Calu3 (cell line): ENCODE measurements at regions not wholly inside any gene's neighbourhood (a gene's known extent, or its start where the extent isn't known, plus 50 kb on each side); places are given as distances from the start of the nearest gene placed in this dataset.

Experiments used
- BruUV-seq: library from RNA; stranded (reverse); fragments of 400-500 nt; replicated peaks from 2 replicates; lab custom pipeline; 2021; lab: Mats Ljungman, UMichigan
- CTCF ChIA-PET: fragments of 300-600 bp; sonication (Branson Sonifier 250); formaldehyde crosslinking; loops from one replicate; lab custom pipeline; 2022; ENCODE audit warnings: antibody characterized with exemption; lab: Charles Lee
- DNase-seq: peaks from one replicate; pipeline ENCODE4 v3.0.0; 2022
- H3K27ac Mint-ChIP-seq: one replicate; pipeline ENCODE4 v1.8.0; 2022; ENCODE audit warnings: mixed read lengths; ENCODE audit not compliant: unreplicated experiment
- H3K27me3 Mint-ChIP-seq: one replicate; pipeline ENCODE4 v1.8.0; 2022; ENCODE audit warnings: mixed read lengths; ENCODE audit not compliant: unreplicated experiment
- H3K36me3 Mint-ChIP-seq: one replicate; pipeline ENCODE4 v1.8.0; 2022; ENCODE audit warnings: mild to moderate bottlenecking, moderate library complexity, mixed read lengths; ENCODE audit not compliant: insufficient read depth, unreplicated experiment
- H3K4me1 Mint-ChIP-seq: one replicate; pipeline ENCODE4 v1.8.0; 2022; ENCODE audit warnings: mild to moderate bottlenecking, low read depth, mixed read lengths; ENCODE audit not compliant: unreplicated experiment
- H3K4me3 Mint-ChIP-seq: one replicate; pipeline ENCODE4 v1.8.0; 2022; ENCODE audit warnings: mild to moderate bottlenecking, low read depth, moderate library complexity, mixed read lengths; ENCODE audit not compliant: unreplicated experiment
- H3K9me3 Mint-ChIP-seq: one replicate; pipeline ENCODE4 v1.8.0; 2022; ENCODE audit warnings: low read depth, mixed read lengths; ENCODE audit not compliant: unreplicated experiment
- CTCF ChIP-seq: fragments of 200-600 bp; IDR thresholded peaks from one replicate; pipeline ENCODE4 v1.8.0; 2022; ENCODE audit warnings: antibody characterized with exemption; ENCODE audit not compliant: unreplicated experiment
- intact Hi-C: fragments of 100-400 bp; cut with micrococcal nuclease; formaldehyde crosslinking; loops from one replicate; pipeline ENCODE4 v1.10.0; 2022; ENCODE audit not compliant: unreplicated experiment

- BruUV-seq = no TSS peak
- H3K27me3 Mint-ChIP-seq = no peaks in the 10 kb centered on the region
These were observed 278.2 kb upstream of the CXXC4 start for GRCh38 chr4:104772849-104773248.

GRCh38 chr4:104795264-104795939 lies 300.7 kb upstream of the CXXC4 start:
- no peak for DNase-seq
- CTCF ChIA-PET = no interaction called here
- no peak for TF ChIP-seq CTCF
- Mint-ChIP-seq H3K4me1 (no peaks in the 10 kb centered on the region), H3K9me3 (no peaks in the 10 kb centered on the region), H3K27ac (no peak overlapping the region), H3K36me3 (no peaks in the 10 kb centered on the region), H3K27me3 (no peaks in the 10 kb centered on the region), H3K4me3 (no peak overlapping the region)
- no TSS peak for BruUV-seq
- intact Hi-C loops = no loop called here

More at GRCh38 chr4:104772849-104773248, 278.2 kb upstream of the CXXC4 start:
- no peak for DNase-seq
- Mint-ChIP-seq H3K27ac (no peak overlapping the region), H3K9me3 (peaks cover 2% of the 10 kb centered on the region), H3K4me3 (no peak overlapping the region), H3K36me3 (no peaks in the 10 kb centered on the region), H3K4me1 (no peaks in the 10 kb centered on the region)
- CTCF ChIA-PET = no interaction called here
- no peak for TF ChIP-seq CTCF
- intact Hi-C loops = no loop called here

- TF ChIP-seq CTCF = no peak
- CTCF ChIA-PET = no interaction called here
- no peak for DNase-seq
- H3K27me3 Mint-ChIP-seq = no peaks in the 10 kb centered on the region
- no peak overlapping the region for H3K4me3 Mint-ChIP-seq
- no TSS peak for BruUV-seq
- intact Hi-C loops = no loop called here
- peaks cover 2% of the 10 kb centered on the region for H3K9me3 Mint-ChIP-seq
- no peaks in the 10 kb centered on the region for H3K4me1 Mint-ChIP-seq
- no peaks in the 10 kb centered on the region for H3K36me3 Mint-ChIP-seq
- H3K27ac Mint-ChIP-seq = no peak overlapping the region
These were observed 317.0 kb upstream of the CXXC4 start for GRCh38 chr4:104811727-104812126.

GRCh38 chr4:104815665-104816064 lies 321.0 kb upstream of the CXXC4 start:
- CTCF ChIA-PET = no interaction called here
- Mint-ChIP-seq H3K4me1 (no peaks in the 10 kb centered on the region), H3K4me3 (no peak overlapping the region), H3K9me3 (peaks cover 2% of the 10 kb centered on the region), H3K27ac (no peak overlapping the region), H3K36me3 (no peaks in the 10 kb centered on the region), H3K27me3 (no peaks in the 10 kb centered on the region)
- TF ChIP-seq CTCF = no peak
- DNase-seq = no peak
- BruUV-seq = no TSS peak
- intact Hi-C loops = no loop called here
